IPS-18a (cell line): ENCODE measurements at regions not wholly inside any gene's neighbourhood (a gene's known extent, or its start where the extent isn't known, plus 50 kb on each side); places are given as distances from the start of the nearest gene placed in this dataset.

ENCODE experiments used
- H3K27ac ChIP-seq: one replicate; pipeline ENCODE4 v1.5.1; 2013; ENCODE audit warnings: low read length
- H3K27me3 ChIP-seq: one replicate; pipeline ENCODE4 v1.6.1; 2013; ENCODE audit warnings: mild to moderate bottlenecking, low read length; ENCODE audit not compliant: control insufficient read depth, insufficient read depth
- H3K36me3 ChIP-seq: one replicate; pipeline ENCODE4 v1.6.1; 2013; ENCODE audit warnings: low read depth, low read length; ENCODE audit not compliant: control insufficient read depth
- H3K4me1 ChIP-seq: one replicate; pipeline ENCODE4 v1.6.1; 2013; ENCODE audit warnings: low read depth, low read length; ENCODE audit not compliant: control insufficient read depth
- H3K4me3 ChIP-seq: one replicate; pipeline ENCODE4 v1.5.1; 2013; ENCODE audit warnings: low read length
- H3K9ac ChIP-seq: one replicate; pipeline ENCODE4 v1.6.1; 2013; ENCODE audit warnings: mild to moderate bottlenecking, low read length, moderate library complexity
- H3K9me3 ChIP-seq: one replicate; pipeline ENCODE4 v1.6.1; 2013; ENCODE audit warnings: low read depth, low read length; ENCODE audit not compliant: control insufficient read depth

- Histone ChIP-seq H3K9me3 (no peaks in the 10 kb centered on the region), H3K27ac (no peak overlapping the region), H3K4me1 (no peaks in the 10 kb centered on the region), H3K27me3 (no peaks in the 10 kb centered on the region), H3K4me3 (no peak overlapping the region), H3K9ac (no peak overlapping the region), H3K36me3 (no peaks in the 10 kb centered on the region)
Measured at GRCh38 chr1:189646066-189646465, 831.6 kb downstream of the BRINP3 start.

- Histone ChIP-seq H3K36me3 (no peaks in the 10 kb centered on the region), H3K27ac (no peak overlapping the region), H3K4me1 (peaks cover 3% of the 10 kb centered on the region), H3K9ac (no peak overlapping the region), H3K4me3 (no peak overlapping the region), H3K9me3 (no peaks in the 10 kb centered on the region), H3K27me3 (no peaks in the 10 kb centered on the region)
Measured at GRCh38 chr1:189654906-189655305, 822.8 kb downstream of the BRINP3 start.

- Histone ChIP-seq H3K9me3 (no peaks in the 10 kb centered on the region), H3K27me3 (no peaks in the 10 kb centered on the region), H3K36me3 (no peaks in the 10 kb centered on the region), H3K4me3 (no peak overlapping the region), H3K9ac (no peak overlapping the region), H3K27ac (no peak overlapping the region), H3K4me1 (peaks cover 3% of the 10 kb centered on the region)
Measured at GRCh38 chr1:189656628-189657530, 820.8 kb downstream of the BRINP3 start.

- Histone ChIP-seq H3K36me3 (no peaks in the 10 kb centered on the region), H3K27me3 (no peaks in the 10 kb centered on the region), H3K9ac (no peak overlapping the region), H3K9me3 (no peaks in the 10 kb centered on the region), H3K4me3 (no peak overlapping the region), H3K27ac (no peak overlapping the region), H3K4me1 (peaks cover 3% of the 10 kb centered on the region)
Measured at GRCh38 chr1:189657715-189658114, 819.9 kb downstream of the BRINP3 start.

- Histone ChIP-seq H3K9me3 (no peaks in the 10 kb centered on the region), H3K9ac (no peak overlapping the region), H3K27ac (no peak overlapping the region), H3K4me1 (peaks cover 3% of the 10 kb centered on the region), H3K27me3 (no peaks in the 10 kb centered on the region), H3K4me3 (no peak overlapping the region), H3K36me3 (no peaks in the 10 kb centered on the region)
Measured at GRCh38 chr1:189658381-189658780, 819.3 kb downstream of the BRINP3 start.

- H3K9me3 ChIP-seq = no peaks in the 10 kb centered on the region
- H3K9ac ChIP-seq = no peak overlapping the region
- H3K27ac ChIP-seq = no peak overlapping the region
Measured at GRCh38 chr1:189659731-189660130, 817.9 kb downstream of the BRINP3 start.

GRCh38 chr1:189662190-189662589 is 815.5 kb downstream of the BRINP3 start:
- H3K27me3 ChIP-seq = no peaks in the 10 kb centered on the region
- no peaks in the 10 kb centered on the region for H3K9me3 ChIP-seq
- H3K4me3 ChIP-seq = no peak overlapping the region
- H3K4me1 ChIP-seq = peaks cover 3% of the 10 kb centered on the region
- no peak overlapping the region for H3K27ac ChIP-seq
- H3K9ac ChIP-seq = no peak overlapping the region
- H3K36me3 ChIP-seq = no peaks in the 10 kb centered on the region

More at GRCh38 chr1:189659731-189660130, 817.9 kb downstream of the BRINP3 start:
- Histone ChIP-seq H3K27me3 (no peaks in the 10 kb centered on the region), H3K4me1 (peaks cover 3% of the 10 kb centered on the region), H3K4me3 (no peak overlapping the region), H3K36me3 (no peaks in the 10 kb centered on the region)

- H3K36me3 ChIP-seq = no peaks in the 10 kb centered on the region
- H3K27ac ChIP-seq = no peak overlapping the region
- no peaks in the 10 kb centered on the region for H3K27me3 ChIP-seq
- H3K4me3 ChIP-seq = no peak overlapping the region
- no peaks in the 10 kb centered on the region for H3K4me1 ChIP-seq
- no peaks in the 10 kb centered on the region for H3K9me3 ChIP-seq
- H3K9ac ChIP-seq = no peak overlapping the region
Measured at GRCh38 chr1:189669846-189670245, 807.8 kb downstream of the BRINP3 start.

GRCh38 chr1:189673217-189673616 is 804.4 kb downstream of the BRINP3 start:
- no peaks in the 10 kb centered on the region for H3K36me3 ChIP-seq
- H3K9me3 ChIP-seq = no peaks in the 10 kb centered on the region
- no peak overlapping the region for H3K27ac ChIP-seq
- no peaks in the 10 kb centered on the region for H3K4me1 ChIP-seq
- no peaks in the 10 kb centered on the region for H3K27me3 ChIP-seq
- no peak overlapping the region for H3K9ac ChIP-seq
- no peak overlapping the region for H3K4me3 ChIP-seq

GRCh38 chr1:189675712-189676244 is 801.9 kb downstream of the BRINP3 start:
- Histone ChIP-seq H3K4me1 (no peaks in the 10 kb centered on the region), H3K27me3 (no peaks in the 10 kb centered on the region), H3K9me3 (no peaks in the 10 kb centered on the region), H3K36me3 (no peaks in the 10 kb centered on the region), H3K4me3 (no peak overlapping the region), H3K27ac (no peak overlapping the region), H3K9ac (no peak overlapping the region)

GRCh38 chr1:189678779-189679178 is 798.9 kb downstream of the BRINP3 start:
- Histone ChIP-seq H3K4me3 (no peak overlapping the region), H3K27ac (no peak overlapping the region), H3K9ac (no peak overlapping the region), H3K27me3 (no peaks in the 10 kb centered on the region), H3K36me3 (no peaks in the 10 kb centered on the region), H3K4me1 (no peaks in the 10 kb centered on the region), H3K9me3 (no peaks in the 10 kb centered on the region)
